Central memory CD8-positive, alpha-beta T cell (primary cell): ENCODE measurements at regions not wholly inside any gene's neighbourhood (a gene's known extent, or its start where the extent isn't known, plus 50 kb on each side); places are given as distances from the start of the nearest gene placed in this dataset.

Experiments used
- ATAC-seq: fragments of 150-1000 bp; cut with Tn5 transposase; replicated peaks from 2 replicates; pipeline ENCODE4 v1.10.0; 2022; ENCODE audit warnings: mild to moderate bottlenecking, moderate FRiP score, moderate number of reproducible peaks; ENCODE audit not compliant: poor library complexity, severe bottlenecking; ENCODE audit errors: extremely low read depth
- DNase-seq, 2 donors: peaks; one replicate each; pipeline ENCODE4 v3.0.0; 2021; ENCODE audit warnings: low spot score in 2 of 2
- H3K27ac Mint-ChIP-seq: one replicate; pipeline ENCODE4 v1.8.0; 2022; ENCODE audit warnings: low read depth, mild to moderate bottlenecking, moderate library complexity, mixed read lengths
- H3K27me3 Mint-ChIP-seq: one replicate; pipeline ENCODE4 v1.8.0; 2022; ENCODE audit warnings: mixed read lengths
- H3K36me3 Mint-ChIP-seq: one replicate; pipeline ENCODE4 v1.8.0; 2022; ENCODE audit warnings: mild to moderate bottlenecking, moderate library complexity, mixed read lengths; ENCODE audit not compliant: insufficient read depth
- H3K4me1 Mint-ChIP-seq: one replicate; pipeline ENCODE4 v1.8.0; 2022; ENCODE audit warnings: mixed read lengths
- H3K4me3 Mint-ChIP-seq: one replicate; pipeline ENCODE4 v1.8.0; 2022; ENCODE audit warnings: mild to moderate bottlenecking, moderate library complexity, mixed read lengths
- H3K9me3 Mint-ChIP-seq: one replicate; pipeline ENCODE4 v1.8.0; 2022; ENCODE audit warnings: mixed read lengths

DNA sequence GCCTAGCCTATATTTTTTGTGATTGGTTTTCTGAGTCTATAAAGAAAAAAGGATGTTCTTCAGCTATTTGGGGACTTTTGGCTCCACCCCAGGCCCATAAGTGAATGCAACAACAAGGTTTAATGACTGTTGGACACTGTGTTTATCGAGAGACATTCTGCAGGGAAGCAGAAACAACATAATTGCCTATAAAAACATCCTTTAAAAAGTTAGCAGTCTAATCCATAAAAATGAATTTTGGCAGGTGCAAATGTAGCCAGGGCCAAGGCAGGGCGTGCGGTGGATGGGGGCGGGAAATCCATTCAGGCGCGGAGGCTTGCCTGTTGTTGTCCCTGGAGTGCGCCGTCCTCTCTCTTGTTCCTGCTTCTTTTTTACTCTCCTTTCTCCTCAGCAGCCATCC is 99.3 kb downstream of the PAX1 start:
- peaks cover 7% of the 10 kb centered on the region for H3K27me3 Mint-ChIP-seq

DNA sequence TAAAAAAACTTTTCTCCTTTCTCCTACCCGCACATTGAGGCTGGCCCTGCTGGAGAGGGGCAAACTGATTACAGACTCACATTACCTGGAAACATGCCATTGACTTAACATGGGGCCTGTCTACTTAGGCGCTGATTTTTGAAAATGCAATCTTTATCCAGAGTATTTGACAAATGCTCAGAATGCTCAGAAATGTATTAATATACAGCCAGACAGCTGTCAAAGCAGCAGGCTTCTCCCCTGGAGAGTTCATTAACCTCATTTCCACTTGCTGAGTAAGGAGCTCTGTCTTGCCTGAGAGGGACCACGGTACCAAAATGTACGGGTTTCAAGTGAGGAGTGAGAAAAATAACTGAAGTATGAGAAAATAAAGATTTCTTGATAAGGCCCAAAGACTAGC is 95.7 kb downstream of the PAX1 start:
- Mint-ChIP-seq H3K27me3 (no peaks in the 10 kb centered on the region), H3K27ac (no peak overlapping the region), H3K36me3 (no peaks in the 10 kb centered on the region), H3K4me3 (no peak overlapping the region), H3K4me1 (no peaks in the 10 kb centered on the region), H3K9me3 (peaks cover 24% of the 10 kb centered on the region)
- no peak for ATAC-seq
- DNase-seq, result no peak

More for the DNA sequence above, 99.3 kb downstream of the PAX1 start:
- peaks cover 18% of the 10 kb centered on the region for H3K9me3 Mint-ChIP-seq
- H3K36me3 Mint-ChIP-seq, result no peaks in the 10 kb centered on the region
- no peak overlapping the region for H3K27ac Mint-ChIP-seq
- ATAC-seq, result no peak
- no peak for DNase-seq
- H3K4me1 Mint-ChIP-seq, result no peaks in the 10 kb centered on the region
- H3K4me3 Mint-ChIP-seq, result no peak overlapping the region

DNA sequence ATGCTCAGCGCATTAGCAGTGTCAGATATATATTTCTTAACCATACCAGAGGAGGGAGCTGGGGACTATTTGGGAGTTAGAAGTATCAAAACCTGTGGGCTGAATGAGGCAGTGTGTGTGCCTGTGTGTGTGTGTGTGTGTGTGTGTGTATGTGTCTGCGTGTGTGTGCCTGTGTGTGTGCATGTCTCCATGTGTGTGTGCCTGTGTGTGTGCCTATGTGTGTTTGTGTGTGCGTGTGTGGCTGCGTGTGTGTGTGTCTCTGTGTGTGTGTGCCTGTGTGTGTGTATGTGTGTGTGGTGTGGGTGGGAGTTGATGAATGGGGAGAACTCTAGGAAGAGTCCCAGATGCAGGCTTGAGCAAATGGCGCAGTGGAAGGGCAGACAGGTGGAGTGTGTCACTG is 92.9 kb downstream of the PAX1 start:
- DNase-seq, result no peak
- peaks cover 14% of the 10 kb centered on the region for H3K9me3 Mint-ChIP-seq
- no peaks in the 10 kb centered on the region for H3K4me1 Mint-ChIP-seq
- H3K36me3 Mint-ChIP-seq, result no peaks in the 10 kb centered on the region
- H3K27ac Mint-ChIP-seq, result no peak overlapping the region
- H3K27me3 Mint-ChIP-seq, result no peaks in the 10 kb centered on the region
- no peak overlapping the region for H3K4me3 Mint-ChIP-seq
- no peak for ATAC-seq

DNA sequence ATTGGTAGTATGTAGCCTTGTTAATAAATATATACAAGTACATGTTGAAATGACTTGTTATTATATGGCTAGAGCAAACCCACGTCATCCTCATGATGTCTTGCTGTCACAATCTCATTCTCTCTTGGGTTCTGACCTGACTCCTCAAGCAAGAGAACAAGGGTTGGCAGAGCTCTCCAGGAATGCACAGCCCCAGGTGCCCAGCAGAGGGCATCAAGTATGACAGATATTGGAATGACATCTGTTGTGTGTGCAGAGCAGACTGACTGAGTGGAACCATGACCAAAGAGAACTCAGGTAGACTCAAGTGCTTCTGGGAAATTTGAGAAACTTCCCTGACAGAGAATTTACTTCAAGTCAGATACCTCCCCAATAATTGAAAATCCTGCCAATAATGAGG is 90.6 kb downstream of the PAX1 start:
- no peak overlapping the region for H3K4me3 Mint-ChIP-seq
- H3K27me3 Mint-ChIP-seq, result no peaks in the 10 kb centered on the region
- ATAC-seq (no peak), DNase-seq (no peak)
- H3K4me1 Mint-ChIP-seq, result no peaks in the 10 kb centered on the region
- H3K36me3 Mint-ChIP-seq, result no peaks in the 10 kb centered on the region
- H3K27ac Mint-ChIP-seq, result no peak overlapping the region
- H3K9me3 Mint-ChIP-seq, result peaks cover 14% of the 10 kb centered on the region

DNA sequence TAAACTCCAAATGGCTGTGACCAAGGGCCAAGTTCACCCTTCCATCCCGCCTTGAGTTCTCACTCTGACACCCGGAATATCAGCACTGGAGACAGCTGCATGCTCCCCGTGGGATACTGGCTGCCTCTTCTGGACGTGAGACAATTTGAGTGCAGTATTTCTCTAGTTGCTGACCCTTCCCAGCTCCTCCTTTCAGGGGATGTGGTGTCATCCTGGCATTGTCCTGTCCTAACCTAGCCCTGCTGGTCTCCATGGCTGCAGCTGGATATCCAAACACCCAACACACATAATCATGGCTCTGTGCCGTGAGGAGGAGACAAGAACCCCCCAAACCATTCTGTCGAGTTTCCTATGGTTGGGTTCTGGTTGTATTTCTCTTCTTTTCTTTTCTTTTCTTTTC is 82.6 kb downstream of the PAX1 start:
- no peak for ATAC-seq
- peaks cover 2% of the 10 kb centered on the region for H3K36me3 Mint-ChIP-seq

DNA sequence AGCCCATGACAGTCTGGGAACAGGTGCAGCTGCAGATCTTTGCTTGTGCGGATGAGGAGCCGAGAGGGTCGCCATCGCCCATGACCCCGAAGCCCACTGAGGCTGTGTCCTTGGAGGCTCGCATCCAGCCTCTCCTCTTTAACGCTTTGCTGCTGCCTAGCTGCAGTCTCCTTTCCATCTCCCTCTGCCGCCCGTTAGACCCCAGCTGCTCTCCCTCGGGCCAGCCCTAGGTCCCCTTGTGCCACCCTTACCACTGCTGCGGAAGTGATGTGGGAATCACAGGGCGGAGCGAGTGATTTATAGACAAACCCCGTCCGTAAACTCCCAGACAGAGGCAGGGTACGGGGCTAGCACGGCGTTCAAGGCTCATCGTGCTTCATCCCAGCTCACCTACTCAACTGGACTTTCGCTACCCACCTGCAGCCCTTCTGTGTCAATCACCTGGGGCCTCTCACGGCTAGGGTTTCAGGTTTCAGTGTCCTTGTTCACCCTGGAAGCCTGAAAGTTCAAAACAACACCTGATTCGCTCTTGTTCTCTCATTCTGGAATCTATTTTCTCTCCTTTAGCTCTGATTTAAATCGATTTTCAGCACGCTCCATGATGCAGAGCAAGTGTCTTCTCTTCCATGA is 76.1 kb downstream of the PAX1 start:
- DNase-seq, result no peak
- no peaks in the 10 kb centered on the region for H3K4me1 Mint-ChIP-seq
- no peaks in the 10 kb centered on the region for H3K27me3 Mint-ChIP-seq
- H3K27ac Mint-ChIP-seq, result no peak overlapping the region
- no peak for ATAC-seq
- no peak overlapping the region for H3K4me3 Mint-ChIP-seq
- H3K9me3 Mint-ChIP-seq, result peaks cover 18% of the 10 kb centered on the region
- no peaks in the 10 kb centered on the region for H3K36me3 Mint-ChIP-seq

More for the DNA sequence above, 82.6 kb downstream of the PAX1 start:
- DNase-seq, result no peak
- Mint-ChIP-seq H3K27me3 (no peaks in the 10 kb centered on the region), H3K9me3 (peaks cover 20% of the 10 kb centered on the region), H3K4me3 (no peak overlapping the region), H3K4me1 (no peaks in the 10 kb centered on the region), H3K27ac (no peak overlapping the region)

DNA sequence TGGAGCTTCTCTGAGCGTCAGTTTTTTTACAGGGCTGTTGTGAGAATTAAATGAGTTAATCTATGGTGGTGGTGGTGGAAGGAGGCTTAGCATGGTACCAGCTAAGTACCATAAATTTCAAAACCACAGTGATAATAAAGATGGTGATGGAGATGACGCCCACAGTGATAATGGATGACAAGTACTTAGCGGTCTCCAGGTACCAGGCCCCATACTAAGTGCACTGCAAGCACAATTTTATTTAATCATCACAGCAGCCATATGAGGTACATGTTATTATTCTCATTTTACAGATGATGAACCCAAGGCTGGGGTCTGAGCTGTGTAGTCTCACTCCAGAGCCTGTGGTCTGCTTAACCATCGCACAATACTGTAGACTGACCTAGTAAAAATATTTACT is 75.1 kb downstream of the PAX1 start:
- Mint-ChIP-seq H3K27ac (no peak overlapping the region), H3K4me1 (no peaks in the 10 kb centered on the region), H3K27me3 (no peaks in the 10 kb centered on the region), H3K36me3 (no peaks in the 10 kb centered on the region), H3K4me3 (no peak overlapping the region), H3K9me3 (peaks cover 12% of the 10 kb centered on the region)
- no peak for DNase-seq
- ATAC-seq, result no peak
